ENCODE measurements at regions not wholly inside any gene's neighbourhood (a gene's known extent, or its start where the extent isn't known, plus 50 kb on each side); places are given as distances from the start of the nearest gene placed in this dataset.
A peak's percentile ranks its signal among the peaks of the same experiment; 100 is the strongest.

DNA sequence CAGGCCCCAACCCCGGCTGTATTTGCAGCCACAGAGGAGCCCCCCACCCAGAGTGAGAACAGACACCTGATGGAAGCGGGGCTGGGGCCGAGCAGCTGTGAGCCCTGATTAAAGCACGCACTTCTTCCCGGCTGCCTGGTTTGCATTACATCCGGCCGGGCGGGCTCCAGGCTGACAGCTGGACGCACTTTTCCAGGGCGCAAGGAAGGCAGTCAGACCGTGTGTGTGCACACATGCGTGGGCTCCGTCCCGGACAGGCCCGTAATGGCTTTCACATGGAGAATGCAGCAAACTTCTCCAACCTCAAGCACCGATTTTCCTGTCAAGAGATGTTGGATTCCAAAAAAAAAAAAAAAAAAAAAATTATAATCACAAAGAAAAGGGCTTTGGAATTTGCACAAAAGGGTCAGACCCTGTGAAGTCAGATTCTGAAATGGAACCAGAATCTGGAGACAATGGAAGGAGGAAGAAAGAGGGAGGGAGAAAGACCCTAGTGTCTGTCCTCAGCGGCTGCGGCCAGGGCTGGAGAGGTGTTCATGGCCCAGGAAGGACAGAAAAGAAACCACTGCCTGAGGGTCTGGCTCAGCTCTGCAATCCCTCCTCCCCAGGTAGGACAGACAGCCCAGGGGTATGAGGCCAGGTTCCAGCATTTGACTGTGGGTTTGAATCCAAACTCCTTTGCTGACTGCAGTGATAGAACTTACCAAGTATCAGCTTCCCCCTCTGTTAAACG lies 365.5 kb downstream of the MN1 start:
- DNase-seq, result peak in 1 of 2 experiments; percentile 36

DNA sequence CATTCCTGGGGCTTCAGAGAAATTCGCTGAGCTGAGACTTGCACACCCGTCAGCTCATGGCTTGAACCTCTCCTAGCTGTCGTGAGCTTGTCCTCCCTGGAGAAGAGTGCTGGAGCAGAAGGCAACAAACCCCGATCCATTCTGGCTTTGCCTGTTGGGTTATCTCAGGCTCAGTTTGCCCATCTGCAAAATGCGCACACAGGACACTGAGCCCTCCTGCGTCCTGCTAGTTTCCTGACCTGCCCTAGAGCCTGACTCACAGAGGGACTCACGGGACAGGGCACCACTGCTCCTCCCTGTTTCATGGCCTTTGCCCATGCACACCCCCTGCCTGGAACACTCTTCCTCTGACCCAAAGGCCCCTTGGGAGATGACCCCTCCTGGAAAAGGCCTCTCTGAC lies 365.0 kb downstream of the MN1 start:
- DNase-seq, result no peak

DNA sequence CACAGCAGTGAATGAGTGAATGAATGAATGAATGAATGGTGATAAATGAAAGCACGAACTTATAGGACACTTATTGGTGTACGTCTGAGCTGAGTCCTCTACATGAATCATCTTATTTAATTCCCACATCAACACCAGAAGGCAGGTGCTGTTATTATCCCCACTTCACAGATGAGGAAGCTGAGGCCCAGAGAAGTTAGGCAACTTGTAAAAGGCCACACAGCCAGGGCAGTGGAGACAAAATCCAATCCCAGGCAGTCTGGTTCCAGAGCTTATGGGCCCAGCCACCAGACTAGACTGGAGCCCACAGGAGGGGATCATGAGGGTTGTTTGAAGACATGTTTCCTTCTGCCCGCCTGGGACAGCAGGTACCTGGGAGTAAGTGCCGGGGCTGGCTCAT lies 364.0 kb downstream of the MN1 start:
- no peak for DNase-seq

DNA sequence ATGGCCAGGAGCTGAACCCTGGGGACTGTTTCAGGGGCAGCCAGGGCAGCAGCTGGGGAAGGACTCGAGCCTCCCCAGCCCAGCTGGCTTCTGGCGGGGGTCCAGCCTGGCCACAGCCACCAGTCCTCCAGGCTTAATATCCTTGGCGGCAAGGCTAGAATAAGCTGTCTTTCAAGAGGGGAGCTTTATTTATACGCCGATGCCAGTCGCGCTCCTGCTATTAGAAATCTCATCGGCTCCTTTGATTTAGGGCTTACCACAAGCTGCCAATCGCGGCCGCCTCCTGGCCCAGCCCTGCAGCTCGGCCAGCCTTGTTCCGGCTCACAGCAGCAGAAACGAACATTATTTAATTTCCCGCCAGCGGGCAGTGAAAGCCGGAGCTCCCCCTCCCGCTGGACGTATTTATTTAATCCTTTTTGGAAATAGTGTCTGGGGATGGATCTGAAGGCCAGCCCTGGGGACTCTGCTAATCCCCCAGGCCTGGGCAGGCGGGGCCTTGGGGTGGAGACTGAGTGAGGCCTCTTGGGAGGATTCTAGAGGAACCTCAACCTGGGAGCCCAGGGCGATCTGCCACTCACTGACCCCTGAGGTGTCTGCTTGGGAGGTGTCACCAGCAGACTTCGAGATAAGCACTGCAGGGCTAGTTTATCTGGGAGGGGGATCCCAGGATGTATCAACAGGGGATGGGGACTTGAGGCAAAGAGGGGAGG lies 363.1 kb downstream of the MN1 start:
- peak in 1 of 2 experiments; percentile 15 for DNase-seq

DNA sequence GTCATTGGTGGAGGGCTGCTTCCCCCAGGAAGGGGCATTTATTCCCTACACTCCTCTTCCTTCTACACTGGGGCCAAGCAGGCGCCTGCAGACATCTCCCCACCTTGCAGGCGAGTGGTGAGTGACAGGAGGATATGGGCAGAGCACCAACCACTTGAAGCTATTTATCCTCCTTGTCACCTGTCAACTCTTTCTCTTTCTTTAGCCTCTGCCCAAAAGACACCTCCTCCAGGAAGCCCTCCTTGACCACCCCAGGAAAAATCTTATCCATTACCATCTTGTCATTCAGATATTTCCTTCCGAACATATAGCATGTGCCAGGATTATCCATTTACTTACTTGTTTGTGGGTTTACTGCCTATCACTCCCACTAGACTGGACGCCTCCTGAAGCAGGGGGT lies 362.4 kb downstream of the MN1 start:
- no peak for DNase-seq

DNA sequence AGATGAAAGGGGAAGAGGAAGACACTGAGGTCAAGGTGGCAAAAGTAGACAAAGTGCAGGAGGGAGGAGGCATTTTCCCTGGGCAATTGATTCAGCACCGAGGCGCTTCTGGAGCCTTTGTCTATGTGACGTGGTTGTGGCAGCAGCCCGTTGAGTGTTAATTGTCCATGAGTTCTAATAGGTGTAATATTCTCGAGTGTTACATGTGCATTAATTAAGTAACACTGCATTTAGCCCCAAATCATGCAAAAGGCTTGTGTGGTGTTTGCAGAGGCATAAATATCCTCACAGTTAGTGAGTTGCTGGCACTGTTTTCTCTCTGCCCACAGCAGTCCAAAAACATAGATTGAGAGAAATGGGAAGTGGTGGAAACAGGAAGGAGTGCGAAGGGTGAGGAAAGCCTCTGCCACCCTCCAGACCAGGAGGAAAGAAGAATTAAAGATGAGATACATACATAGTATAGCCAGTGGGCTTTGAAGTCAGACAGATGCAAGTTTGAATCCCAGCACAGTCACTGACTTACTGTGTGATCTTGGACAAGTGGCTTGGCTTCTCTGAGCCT lies 361.2 kb downstream of the MN1 start:
- DNase-seq, result no peak

DNA sequence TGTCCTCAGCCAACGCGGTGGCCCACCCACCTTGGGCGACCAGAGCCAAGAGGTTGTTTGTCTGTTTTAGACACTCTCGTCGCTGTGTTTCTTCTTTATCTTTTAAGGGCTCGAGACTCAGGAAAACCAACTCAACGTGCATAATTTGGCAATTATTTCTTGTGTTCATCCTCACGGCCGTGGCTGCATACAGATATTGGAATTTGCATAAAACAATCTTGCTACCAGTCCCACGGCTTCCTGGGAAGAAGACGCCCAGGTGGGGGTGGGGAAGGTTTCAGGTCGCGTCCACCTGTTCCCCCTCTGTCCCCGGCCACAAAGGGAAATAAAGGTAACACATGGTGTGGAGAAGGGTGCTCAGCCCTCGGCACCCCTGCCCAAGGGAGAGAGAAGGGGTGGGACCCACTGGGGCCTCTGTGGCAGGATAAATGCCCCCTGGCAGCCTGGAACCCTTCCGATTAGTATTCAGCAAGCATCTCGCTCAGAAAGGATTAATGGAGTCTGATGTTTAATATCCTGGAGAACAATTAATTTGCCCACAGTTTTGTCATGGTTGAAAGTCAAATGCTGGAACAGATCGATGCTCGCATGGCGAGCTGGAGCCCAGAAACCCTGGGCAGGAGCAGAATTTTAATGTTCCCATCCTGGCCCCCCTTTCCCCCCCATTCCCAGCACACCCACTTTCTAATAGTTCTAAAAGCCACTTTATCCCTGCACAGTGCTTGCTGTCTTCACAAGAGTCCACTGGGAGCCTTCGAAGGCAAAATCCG lies 359.7 kb downstream of the MN1 start:
- no peak for DNase-seq

DNA sequence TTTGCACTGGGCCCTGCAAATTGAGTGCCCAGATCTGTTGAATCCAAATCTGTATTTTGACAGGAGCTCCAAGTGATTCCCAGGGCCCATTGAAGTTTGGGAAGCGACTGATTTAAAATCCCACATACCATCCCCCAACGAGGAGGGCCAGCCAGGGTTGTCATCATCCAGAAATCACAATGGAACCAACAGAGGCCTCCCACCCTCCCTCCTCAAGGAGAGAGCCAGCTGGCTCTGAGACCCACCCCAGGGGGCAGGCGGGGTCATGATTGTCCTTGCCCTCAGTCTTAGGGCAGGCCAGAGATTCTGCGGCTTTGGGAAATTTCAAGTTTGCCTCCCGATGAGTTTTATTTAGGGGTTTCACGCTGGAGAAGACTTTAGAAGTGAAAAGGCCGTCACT lies 358.2 kb downstream of the MN1 start:
- no peak for DNase-seq

DNA sequence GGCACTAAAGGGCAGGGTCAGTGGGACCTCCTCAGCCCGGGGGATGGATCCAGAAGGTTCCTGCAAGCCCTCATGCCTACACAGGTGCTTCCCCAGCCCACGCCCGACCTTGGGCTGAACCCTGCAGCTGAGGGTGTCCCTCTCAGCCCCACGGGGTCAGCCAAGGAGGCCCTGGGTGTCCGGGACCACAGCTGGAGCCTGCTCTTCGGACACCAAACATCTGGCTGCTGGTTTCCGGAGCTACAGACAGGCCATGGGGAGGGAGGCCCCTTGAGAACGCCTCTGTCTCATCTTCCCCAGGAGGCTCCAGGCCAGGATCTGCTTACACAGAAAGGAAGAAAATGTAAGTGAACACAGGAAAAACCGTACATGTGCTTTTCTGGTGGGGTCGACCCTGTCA lies 355.7 kb downstream of the MN1 start:
- no peak for DNase-seq

DNA sequence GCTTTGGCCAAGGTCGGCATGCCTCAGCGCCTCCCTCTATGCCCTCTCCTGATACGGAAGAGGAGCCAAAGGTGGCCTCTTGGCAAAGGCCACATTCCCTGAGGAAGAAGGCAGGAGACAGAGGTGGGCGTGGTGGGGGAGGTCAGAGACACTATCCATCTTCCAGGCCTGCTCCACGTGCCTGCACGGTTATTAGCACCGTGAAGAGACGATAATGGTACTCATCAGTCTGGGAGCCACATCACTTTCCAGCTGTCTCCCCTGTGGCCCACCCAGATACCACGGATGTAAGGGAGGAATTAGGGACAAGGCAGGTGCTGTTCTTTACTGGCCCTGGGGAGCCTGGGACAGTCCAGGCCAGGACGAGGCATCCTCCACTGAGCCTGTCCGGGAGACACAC lies 354.3 kb downstream of the MN1 start:
- no peak for DNase-seq

DNA sequence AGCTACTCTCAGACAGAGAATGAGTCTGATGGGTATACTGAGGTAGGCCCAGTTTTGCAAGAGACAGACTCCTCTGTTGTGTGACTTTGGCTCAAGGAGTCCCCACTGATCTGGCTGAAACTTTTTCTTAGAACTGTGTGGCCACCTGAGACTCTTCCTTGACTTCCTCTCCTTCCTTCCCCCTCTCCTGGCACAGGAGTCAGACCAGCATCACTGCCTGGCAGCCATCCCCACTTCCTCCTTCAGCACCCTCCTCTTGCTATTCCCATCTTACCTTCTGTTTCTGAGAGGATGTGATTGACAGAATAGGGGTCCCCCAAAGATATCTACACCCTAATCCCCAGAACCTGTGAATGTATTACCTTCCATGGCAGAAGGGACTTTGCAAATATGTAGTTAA lies 351.1 kb downstream of the MN1 start:
- no peak for DNase-seq

DNA sequence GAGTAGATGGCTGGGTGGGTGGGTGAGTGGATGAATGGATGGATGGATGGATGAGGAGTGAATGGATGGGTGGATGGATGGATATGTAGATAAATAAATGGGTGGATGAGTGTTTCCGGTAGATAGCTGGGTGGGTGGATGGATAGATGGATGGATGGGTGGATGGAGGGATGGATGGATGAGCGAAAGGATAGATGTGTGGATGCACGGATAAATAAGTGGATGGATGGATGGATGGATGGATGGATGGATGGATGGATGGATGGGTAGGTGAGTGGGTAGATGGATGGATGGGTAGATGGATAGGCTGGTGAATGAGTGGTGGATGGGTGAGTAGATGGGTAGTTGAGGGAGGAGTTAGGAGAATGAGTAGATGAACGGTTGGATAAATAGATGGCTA lies 349.3 kb downstream of the MN1 start:
- DNase-seq, result no peak

DNA sequence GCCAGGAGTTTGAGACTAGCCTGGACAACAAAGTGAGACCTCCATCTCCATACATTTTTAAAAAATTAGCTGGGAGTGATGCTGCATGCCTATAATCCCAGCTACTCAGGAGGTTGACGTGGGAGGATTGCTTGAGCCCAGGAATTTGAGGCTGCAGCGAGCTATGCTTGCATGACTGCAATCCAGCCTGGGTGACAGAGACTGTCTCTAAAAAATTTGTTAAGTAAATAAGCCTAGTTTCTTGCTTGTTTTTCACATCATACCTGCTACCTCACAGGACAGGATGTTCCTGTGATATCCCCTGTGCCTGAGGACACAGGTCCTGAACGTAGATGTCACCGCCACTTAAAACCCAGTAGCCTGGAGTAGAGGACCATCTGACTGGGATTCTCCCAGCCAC lies 348.6 kb downstream of the MN1 start:
- DNase-seq, result no peak

DNA sequence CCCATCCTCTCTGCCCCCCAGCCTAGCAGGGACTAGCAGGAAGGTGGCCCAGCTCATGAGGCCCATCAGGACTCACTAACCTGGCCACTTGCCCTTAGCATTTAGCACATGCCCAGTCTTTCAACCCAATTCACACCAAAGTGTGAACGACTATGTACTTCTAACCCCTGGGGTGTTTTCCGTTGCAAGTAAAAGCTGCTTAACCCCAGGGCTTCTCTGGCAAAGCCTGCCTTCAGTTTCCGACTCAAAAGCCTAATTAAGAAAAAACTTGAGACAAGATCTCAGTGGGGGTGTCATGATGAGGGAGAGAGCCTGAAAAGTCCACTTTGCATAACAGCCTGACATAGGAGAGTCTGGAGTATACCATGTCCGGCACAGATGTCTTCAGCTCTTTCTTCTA lies 347.8 kb downstream of the MN1 start:
- no peak for DNase-seq

DNA sequence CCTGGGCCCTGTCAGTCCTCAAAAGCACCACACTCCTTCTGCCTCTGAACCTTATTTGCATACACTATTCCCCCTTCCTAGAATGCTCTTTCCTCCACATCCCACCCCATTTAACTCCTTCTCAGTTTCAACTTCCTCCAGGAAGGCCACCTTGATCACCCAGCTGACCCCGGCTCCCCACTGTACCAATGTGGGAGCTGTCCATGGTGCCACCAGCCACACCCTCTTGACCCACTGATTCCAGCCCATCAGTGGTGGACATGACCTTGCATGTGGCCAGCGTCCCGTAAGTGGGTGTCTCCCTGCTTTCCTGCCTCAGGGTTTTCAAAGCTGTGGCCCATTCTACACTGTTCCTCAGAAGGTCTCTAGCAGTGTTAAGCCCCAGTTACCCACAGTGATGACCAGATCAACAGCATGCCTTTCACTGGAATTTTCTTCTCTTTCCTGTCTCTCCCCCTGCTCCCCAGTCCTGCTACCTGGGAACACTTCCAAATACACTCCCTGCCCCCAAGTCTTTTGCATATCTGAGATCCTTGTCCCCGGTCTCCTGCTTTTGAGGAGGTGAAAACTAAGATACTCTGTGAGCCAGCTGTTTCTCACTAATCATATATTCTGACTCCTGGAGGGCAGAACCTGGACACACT lies 346.6 kb downstream of the MN1 start:
- no peak for DNase-seq

DNA sequence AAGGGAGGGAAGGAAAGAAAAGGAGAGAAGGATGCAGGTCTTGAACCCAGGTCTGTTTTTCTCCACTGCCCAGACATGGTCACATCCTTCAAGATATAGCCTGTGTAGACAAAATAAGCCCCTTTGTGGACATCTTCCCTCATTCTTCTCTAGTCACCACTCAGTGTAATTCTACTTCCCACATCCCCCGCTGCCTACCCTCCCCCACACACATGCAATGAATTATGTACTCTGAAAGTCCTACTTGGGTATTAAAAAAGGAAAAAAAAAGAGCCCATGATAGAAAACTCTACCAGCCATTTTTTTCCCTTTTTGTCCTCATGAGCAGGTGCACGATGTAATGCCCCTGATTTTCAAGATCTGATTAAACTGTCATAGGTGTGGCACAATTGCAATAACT lies 346.0 kb downstream of the MN1 start:
- no peak for DNase-seq

DNA sequence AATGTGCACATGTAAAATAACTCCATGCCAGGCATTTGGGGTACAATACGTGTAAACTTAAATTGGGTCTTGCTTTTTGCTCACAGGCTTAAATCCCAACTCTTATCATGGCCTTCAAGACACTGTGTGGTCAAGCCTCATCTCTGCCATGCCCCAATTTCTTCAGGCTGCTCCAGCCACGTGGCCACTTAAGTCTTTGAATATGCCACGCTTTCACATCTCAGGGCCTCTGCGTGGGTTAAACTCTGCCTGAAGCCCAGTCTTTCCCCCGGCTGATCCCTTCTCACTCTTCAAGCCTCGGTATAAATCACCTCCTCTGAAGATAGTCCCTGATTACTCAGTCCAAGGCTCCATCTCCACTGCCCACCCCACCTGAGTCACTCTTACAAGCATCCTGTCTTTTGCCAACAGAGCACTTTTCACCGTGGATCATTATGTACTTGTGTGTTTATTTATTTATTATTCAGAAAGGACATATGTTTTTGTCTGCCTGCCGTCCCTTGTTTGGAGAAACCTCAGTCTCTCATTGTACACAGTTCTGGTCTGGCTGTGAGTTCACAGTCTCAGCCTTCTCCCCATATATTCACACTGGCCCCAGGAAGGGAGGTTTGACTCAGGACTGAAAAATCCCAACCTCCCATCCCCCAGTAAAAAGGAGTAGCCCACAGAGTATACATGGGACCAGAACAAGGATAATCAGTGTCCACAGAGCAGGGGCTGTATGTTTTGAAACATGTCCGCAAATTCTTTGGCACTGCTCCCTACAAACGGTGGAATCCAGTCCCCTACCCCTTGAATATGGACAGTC lies 344.7 kb downstream of the MN1 start:
- DNase-seq, result no peak

DNA sequence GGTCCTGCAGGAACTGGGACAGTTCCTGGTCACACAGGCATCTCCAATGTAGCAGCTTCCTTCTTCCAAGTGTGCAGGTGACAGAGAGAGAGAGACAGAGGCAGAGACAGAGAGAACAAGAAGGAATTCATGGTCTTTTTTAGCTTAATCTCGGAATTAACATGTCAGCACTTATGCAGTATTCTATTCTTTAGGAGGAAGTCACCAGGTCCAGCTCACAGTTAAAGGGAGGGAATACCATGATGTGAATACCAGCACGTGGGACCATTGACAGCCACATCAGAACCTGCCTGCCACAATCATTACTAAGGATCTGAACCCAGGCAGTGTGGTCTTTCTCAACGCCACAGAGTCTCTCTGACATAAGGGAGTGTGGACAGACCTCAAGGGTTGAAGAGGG lies 341.6 kb downstream of the MN1 start:
- no peak for DNase-seq

DNA sequence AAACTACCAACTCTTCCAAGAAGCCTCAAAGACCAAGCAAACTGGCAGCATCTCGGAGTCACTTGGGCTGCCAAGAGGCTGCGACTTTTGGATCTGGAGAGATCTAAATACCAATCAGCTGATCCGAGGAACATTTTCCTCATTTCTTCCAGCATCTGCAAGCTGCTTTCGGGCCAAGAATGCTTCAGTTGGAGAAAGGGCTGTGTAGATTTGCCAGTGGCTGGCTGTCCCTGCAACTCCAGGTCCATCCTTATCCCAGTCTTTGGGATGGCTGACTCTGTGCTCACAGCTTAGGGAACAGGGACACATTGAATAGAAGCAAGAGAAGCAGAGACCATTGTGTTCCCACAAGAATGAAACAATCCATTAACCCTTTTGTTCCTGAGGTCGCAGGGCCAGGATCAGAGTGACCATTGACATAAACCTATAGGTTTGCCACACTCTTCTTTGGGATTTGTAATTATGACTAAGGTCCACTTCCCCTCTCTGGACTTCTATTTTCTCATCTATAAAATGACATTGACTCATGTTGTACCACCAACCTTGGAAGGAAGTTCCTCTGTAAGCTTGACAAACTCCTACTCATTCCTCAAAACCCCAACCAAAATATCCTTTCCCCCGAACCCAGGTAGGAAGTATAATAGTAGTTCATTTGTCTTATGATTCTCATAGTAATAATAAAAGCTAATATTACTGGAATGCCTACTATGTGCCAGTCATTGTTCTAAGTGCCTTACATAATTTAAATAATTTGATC lies 340.8 kb downstream of the MN1 start:
- no peak for DNase-seq

DNA sequence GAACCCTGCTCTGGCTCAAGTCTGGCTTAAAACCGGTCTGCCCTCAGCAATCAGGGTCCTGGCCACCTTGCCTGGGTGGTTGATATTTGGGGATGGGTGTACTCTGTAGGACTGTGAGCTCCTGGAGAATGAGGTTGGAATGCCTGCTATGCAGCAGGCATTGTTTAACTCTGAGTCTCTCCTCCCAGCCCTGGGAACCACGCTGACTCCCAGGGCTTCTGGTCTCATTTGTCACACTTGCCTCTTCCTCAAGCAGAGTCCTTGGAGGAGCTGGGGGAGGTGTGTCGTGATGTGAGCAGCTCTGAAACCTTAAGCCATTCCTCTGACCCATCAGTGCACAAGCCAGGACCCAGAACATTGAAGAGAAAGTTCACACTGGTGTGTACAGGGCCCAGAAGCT lies 340.1 kb downstream of the MN1 start:
- DNase-seq, result no peak

DNA sequence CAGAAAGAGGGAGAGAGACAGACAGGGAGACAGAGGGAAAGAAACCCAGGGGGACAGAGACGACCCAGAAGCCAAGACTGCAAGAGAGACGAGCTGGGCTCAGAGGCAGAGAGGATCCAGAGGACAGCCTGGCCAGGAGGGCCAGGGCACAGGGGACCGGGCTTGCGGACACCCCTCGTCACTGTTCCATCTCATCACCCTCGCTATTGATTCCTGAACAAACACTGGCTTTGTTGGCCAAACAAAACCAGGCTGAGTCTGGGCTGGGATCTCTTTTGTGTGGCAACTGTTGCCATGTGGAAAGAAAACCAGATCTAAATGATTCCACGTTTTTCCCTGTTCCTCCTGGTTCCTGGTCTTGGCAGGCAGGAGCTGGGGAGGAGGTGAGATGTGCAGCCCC lies 339.4 kb downstream of the MN1 start:
- peak in 1 of 2 experiments; percentile 51 for DNase-seq

Data from SHP77 (cell line).